Endodermal cell (in vitro differentiated cells): ENCODE measurements at regions not wholly inside any gene's neighbourhood (a gene's known extent, or its start where the extent isn't known, plus 50 kb on each side); places are given as distances from the start of the nearest gene placed in this dataset.

Experiments used
- DNase-seq: peaks from one replicate; pipeline ENCODE4 v3.0.0-alpha.2; 2017
- H3K27ac ChIP-seq: 2 replicates; pipeline ENCODE4 v1.5.1; 2013; ENCODE audit warnings: mild to moderate bottlenecking, low read depth, low read length, moderate library complexity
- H3K27me3 ChIP-seq: 2 replicates; pipeline ENCODE4 v1.6.1; 2013; ENCODE audit warnings: mild to moderate bottlenecking, low read length, moderate library complexity; ENCODE audit not compliant: insufficient read depth, control insufficient read depth, poor library complexity, severe bottlenecking
- H3K36me3 ChIP-seq: 2 replicates; pipeline ENCODE4 v1.7.0; 2013; ENCODE audit warnings: mild to moderate bottlenecking, low read length, moderate library complexity; ENCODE audit not compliant: control insufficient read depth, insufficient read depth
- H3K4me1 ChIP-seq: one replicate; pipeline ENCODE4 v1.7.0; 2013; ENCODE audit warnings: low read length; ENCODE audit not compliant: control insufficient read depth, insufficient read depth
- H3K4me3 ChIP-seq: 2 replicates; pipeline ENCODE4 v1.5.1; 2013; ENCODE audit warnings: mild to moderate bottlenecking, low read length, moderate library complexity
- H3K9ac ChIP-seq: 2 replicates; pipeline ENCODE4 v1.6.1; 2013; ENCODE audit warnings: mild to moderate bottlenecking, low read length, moderate library complexity; ENCODE audit not compliant: poor library complexity, severe bottlenecking; ENCODE audit errors: extremely low read depth
- H3K9me3 ChIP-seq: 2 replicates; pipeline ENCODE4 v1.6.1; 2013; ENCODE audit warnings: mild to moderate bottlenecking, low read length, moderate library complexity; ENCODE audit not compliant: control insufficient read depth
- H3K27ac Mint-ChIP-seq: 2 replicates; pipeline ENCODE4 v1.8.0; 2020; ENCODE audit warnings: mixed read lengths
- H3K27me3 Mint-ChIP-seq: 2 replicates; pipeline ENCODE4 v1.8.0; 2021; ENCODE audit warnings: mild to moderate bottlenecking, mixed read lengths; ENCODE audit not compliant: insufficient read depth
- H3K36me3 Mint-ChIP-seq: 2 replicates; pipeline ENCODE4 v1.8.0; 2020; ENCODE audit warnings: low read depth, mixed read lengths
- H3K4me1 Mint-ChIP-seq: 2 replicates; pipeline ENCODE4 v1.8.0; 2020; ENCODE audit warnings: mixed read lengths
- H3K4me3 Mint-ChIP-seq: 2 replicates; pipeline ENCODE4 v1.8.0; 2020; ENCODE audit warnings: mild to moderate bottlenecking, moderate library complexity, mixed read lengths
- H3K9me3 Mint-ChIP-seq: 2 replicates; pipeline ENCODE4 v1.8.0; 2020; ENCODE audit warnings: mild to moderate bottlenecking, mixed read lengths
- CTCF ChIP-seq: fragments of 200-600 bp; sonication (generic); conservative IDR thresholded peaks from 2 replicates; pipeline ENCODE4 v1.5.0; 2021; ENCODE audit warnings: antibody characterized with exemption, mild to moderate bottlenecking
- WGBS, 2 experiments: methylation state at CpG; one replicate each; pipeline versions ENCODE4 v1.1.5 to v1.1.7; 2013; ENCODE audit warnings: missing lambda C conversion rate in 2 of 2, mixed read lengths in 1 of 2; ENCODE audit not compliant: insufficient coverage in 1 of 2, insufficient read length in 1 of 2; 5-methylcytosine and 5-hydroxymethylcytosine counted together

GRCh38 chrX:124940531-124940930, 379.1 kb upstream of the TEX13C start:
- no peak overlapping the region for H3K4me3 ChIP-seq
- peaks cover 4% of the 10 kb centered on the region for H3K4me1 ChIP-seq
- Mint-ChIP-seq H3K9me3 (no peaks in the 10 kb centered on the region), H3K27ac (no peak overlapping the region), H3K27me3 (peaks cover 2% of the 10 kb centered on the region), H3K4me1 (peaks cover 10% of the 10 kb centered on the region), H3K36me3 (no peaks in the 10 kb centered on the region), H3K4me3 (no peak overlapping the region)
- TF ChIP-seq CTCF: no peak
- no peak for DNase-seq
- H3K36me3 ChIP-seq: no peaks in the 10 kb centered on the region
- H3K9me3 ChIP-seq: no peaks in the 10 kb centered on the region
- no peak overlapping the region for H3K27ac ChIP-seq
- H3K9ac ChIP-seq: no peak overlapping the region
- WGBS, 2 experiments: 76 to 91% methylated on average over 3 of the region's 3 CpGs
- H3K27me3 ChIP-seq: no peaks in the 10 kb centered on the region

DNA sequence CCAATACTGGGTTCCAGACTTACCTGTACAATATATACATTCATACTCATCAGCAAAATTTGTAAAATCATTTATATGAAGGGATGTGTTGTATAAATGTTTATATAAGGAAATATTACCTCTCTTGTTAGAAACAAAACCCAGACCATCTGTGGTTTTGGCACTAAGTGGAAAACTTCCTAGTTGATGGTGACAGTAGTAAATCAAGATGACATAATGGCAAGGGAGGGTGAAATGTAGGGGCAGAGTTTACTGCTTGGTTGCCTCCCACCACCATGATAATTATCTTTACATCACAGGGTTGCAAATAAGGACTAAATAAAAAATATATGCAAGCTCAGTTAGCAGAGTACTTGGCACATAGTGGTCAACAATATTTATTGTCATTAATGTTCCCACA, 365.3 kb upstream of the TEX13C start:
- Histone ChIP-seq H3K36me3 (no peaks in the 10 kb centered on the region), H3K27ac (no peak overlapping the region), H3K4me1 (no peaks in the 10 kb centered on the region), H3K27me3 (peaks cover 18% of the 10 kb centered on the region), H3K9ac (no peak overlapping the region), H3K9me3 (no peaks in the 10 kb centered on the region), H3K4me3 (no peak overlapping the region)
- no peak for TF ChIP-seq CTCF
- Mint-ChIP-seq H3K27me3 (peaks cover 17% of the 10 kb centered on the region), H3K27ac (no peak overlapping the region), H3K9me3 (no peaks in the 10 kb centered on the region), H3K4me3 (no peak overlapping the region), H3K4me1 (no peaks in the 10 kb centered on the region), H3K36me3 (no peaks in the 10 kb centered on the region)
- no peak for DNase-seq

DNA sequence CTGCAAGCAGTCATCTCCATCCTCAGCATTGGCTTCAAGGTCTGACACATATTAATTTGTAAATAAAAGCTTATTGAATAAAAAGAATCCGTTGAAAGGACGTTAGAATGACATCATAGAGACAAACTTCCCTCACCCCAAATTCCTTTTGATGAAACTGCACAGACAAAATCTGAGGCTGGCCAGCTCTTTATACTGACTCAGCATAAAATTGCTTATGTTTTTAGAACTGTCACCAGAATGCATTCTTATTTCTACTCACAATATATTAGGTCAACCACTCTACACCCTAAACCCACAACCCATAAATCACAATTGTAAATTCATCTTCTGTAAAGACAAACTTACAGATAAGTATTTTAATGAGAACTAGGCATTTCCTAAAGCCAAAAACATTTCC, 359.2 kb upstream of the TEX13C start:
- H3K36me3 ChIP-seq: no peaks in the 10 kb centered on the region
- TF ChIP-seq CTCF: no peak
- whole genome bisulfite sequencing, 2 experiments: 91% methylated on average over 2 of the region's 2 CpGs; no CpG with 5 or more reads in 1 of the 2 experiments
- H3K4me1 ChIP-seq: no peaks in the 10 kb centered on the region
- H3K27ac Mint-ChIP-seq: no peak overlapping the region
- no peaks in the 10 kb centered on the region for H3K9me3 Mint-ChIP-seq
- H3K36me3 Mint-ChIP-seq: no peaks in the 10 kb centered on the region
- peaks cover 58% of the 10 kb centered on the region for H3K27me3 Mint-ChIP-seq
- no peak overlapping the region for H3K9ac ChIP-seq
- no peaks in the 10 kb centered on the region for H3K4me1 Mint-ChIP-seq
- no peaks in the 10 kb centered on the region for H3K9me3 ChIP-seq
- no peak overlapping the region for H3K27ac ChIP-seq
- no peak overlapping the region for H3K4me3 Mint-ChIP-seq
- H3K4me3 ChIP-seq: no peak overlapping the region
- peaks cover 53% of the 10 kb centered on the region for H3K27me3 ChIP-seq
- DNase-seq: no peak
